T-cell (primary cell): ENCODE measurements at regions not wholly inside any gene's neighbourhood (a gene's known extent, or its start where the extent isn't known, plus 50 kb on each side); places are given as distances from the start of the nearest gene placed in this dataset.

ENCODE experiments used
- ATAC-seq, 4 experiments: fragments of 200-7000 bp in 3 of 4; fragments of 150-1000 bp in 1 of 4; cut with Tn5 transposase; replicated peaks in 1 of 4; 1 replicate in 3 of 4; 2 replicates in 1 of 4; pipeline ENCODE4 v1.10.0; 2021; ENCODE audit warnings: moderate library complexity in 3 of 4, mild to moderate bottlenecking in 2 of 4, moderate number of reproducible peaks in 1 of 4
- CTCF ChIA-PET, 2 donors: fragments of 300-600 bp; sonication (Branson Sonifier 250); formaldehyde crosslinking; loops; one replicate each; lab custom pipeline; 2022; ENCODE audit warnings: antibody characterized with exemption in 2 of 2; lab: Charles Lee
- POLR2A ChIA-PET, 2 donors: fragments of 300-600 bp; sonication (Branson Sonifier 250); formaldehyde crosslinking; loops; one replicate each; lab custom pipeline; 2022; ENCODE audit warnings: antibody characterized with exemption in 2 of 2; lab: Charles Lee
- DNase-seq, 35 experiments: peaks; one replicate each; pipeline versions ENCODE4 v3.0.0 to v3.0.0-alpha.2; 2013 to 2023
- H3K27ac ChIP-seq: one replicate; pipeline ENCODE4 v1.5.1; 2013; ENCODE audit warnings: low read length
- H3K27me3 ChIP-seq, 2 experiments: replicated peaks in 1 of 2; 1 replicate in 1 of 2; 2 replicates in 1 of 2; pipeline versions ENCODE4 v1.6.1 to v1.7.0; 2013; ENCODE audit warnings: low read length in 1 of 2, mixed read lengths in 1 of 2; ENCODE audit not compliant: control insufficient read depth in 2 of 2, insufficient read depth in 2 of 2; ENCODE audit errors: extremely low read depth in 1 of 2
- H3K36me3 ChIP-seq, 2 donors: 1 replicate in 1 of 2; 2 replicates in 1 of 2; pipeline versions ENCODE4 v1.6.1 to v1.7.0; 2013; ENCODE audit warnings: low read length in 1 of 2; ENCODE audit not compliant: control insufficient read depth in 2 of 2, insufficient read depth in 1 of 2; ENCODE audit errors: extremely low read depth in 1 of 2
- H3K4me1 ChIP-seq, 2 experiments: 1 replicate in 1 of 2; 2 replicates in 1 of 2; pipeline versions ENCODE4 v1.6.1 to v1.7.0; 2013; ENCODE audit warnings: low read length in 2 of 2, mixed read lengths in 1 of 2; ENCODE audit not compliant: insufficient read depth in 2 of 2, control insufficient read depth in 1 of 2; ENCODE audit errors: extremely low read depth in 1 of 2
- H3K4me3 ChIP-seq, 2 donors: 1 replicate in 1 of 2; 2 replicates in 1 of 2; pipeline versions ENCODE4 v1.5.1 to v1.7.0; 2013; ENCODE audit warnings: mild to moderate bottlenecking in 2 of 2, low read length in 1 of 2, moderate library complexity in 1 of 2; ENCODE audit not compliant: control insufficient read depth in 1 of 2; ENCODE audit errors: extremely low read depth in 1 of 2
- H3K9me3 ChIP-seq: 2 replicates; pipeline ENCODE4 v1.7.0; 2013
- H3K27ac Mint-ChIP-seq, 2 donors: one replicate each; pipeline ENCODE4 v1.8.0; 2020 to 2021; ENCODE audit warnings: mild to moderate bottlenecking in 2 of 2, mixed read lengths in 2 of 2
- H3K27me3 Mint-ChIP-seq, 2 donors: one replicate each; pipeline ENCODE4 v1.8.0; 2021 to 2022; ENCODE audit warnings: mixed read lengths in 2 of 2
- H3K36me3 Mint-ChIP-seq: one replicate; pipeline ENCODE4 v1.8.0; 2021; ENCODE audit warnings: mixed read lengths
- H3K4me1 Mint-ChIP-seq, 3 donors: one replicate each; pipeline ENCODE4 v1.8.0; 2020 to 2022; ENCODE audit warnings: mixed read lengths in 3 of 3, mild to moderate bottlenecking in 1 of 3
- H3K4me3 Mint-ChIP-seq, 3 donors: one replicate each; pipeline ENCODE4 v1.8.0; 2020 to 2022; ENCODE audit warnings: mild to moderate bottlenecking in 3 of 3, mixed read lengths in 3 of 3, moderate library complexity in 3 of 3
- H3K9me3 Mint-ChIP-seq, 3 donors: one replicate each; pipeline ENCODE4 v1.8.0; 2020 to 2022; ENCODE audit warnings: mixed read lengths in 3 of 3
- WGBS: methylation state at CpG from one replicate; pipeline ENCODE4 v1.1.5; 2013; ENCODE audit warnings: missing lambda C conversion rate; ENCODE audit not compliant: insufficient coverage; 5-methylcytosine and 5-hydroxymethylcytosine counted together

DNA sequence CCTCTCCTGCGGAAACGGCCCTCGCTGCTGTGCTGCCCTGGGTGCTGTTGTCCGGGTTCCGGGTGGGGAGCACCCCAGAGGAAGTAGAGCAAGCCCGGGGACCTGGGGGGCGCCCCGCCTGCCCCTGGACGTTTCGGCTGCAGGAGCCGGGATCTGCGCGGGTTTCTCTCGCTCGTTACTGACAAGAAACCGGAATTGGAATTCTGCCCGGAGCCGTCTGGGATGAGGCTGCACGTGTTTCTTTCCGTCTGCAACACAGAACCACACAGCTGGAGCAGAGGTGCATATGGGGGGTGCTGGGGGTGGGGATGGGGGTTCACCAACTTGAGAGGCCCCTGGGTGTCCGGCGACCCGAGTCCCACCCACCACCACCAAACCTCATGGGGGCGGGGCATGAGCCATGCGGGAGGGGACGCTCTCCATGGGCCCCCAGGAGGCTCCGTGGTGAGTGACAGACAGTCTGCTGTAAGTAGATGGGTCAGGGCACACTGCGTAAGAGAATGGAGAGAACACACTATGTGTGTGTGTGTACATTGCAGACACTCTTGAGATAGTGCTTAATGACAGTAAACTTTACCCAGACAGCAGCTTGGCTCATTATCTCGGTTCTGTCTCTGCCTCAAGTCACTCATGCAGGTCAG is 261.4 kb upstream of the C1orf174 start:
- H3K4me1 Mint-ChIP-seq: no peaks in the 10 kb centered on the region
- no peaks in the 10 kb centered on the region for H3K9me3 Mint-ChIP-seq
- H3K27ac Mint-ChIP-seq: no peak overlapping the region
- Histone ChIP-seq H3K27me3 (peaks cover 0 to 22% of the 10 kb centered on the region in 2 experiments), H3K9me3 (no peaks in the 10 kb centered on the region), H3K27ac (no peak overlapping the region), H3K4me1 (no peaks in the 10 kb centered on the region), H3K36me3 (no peaks in the 10 kb centered on the region), H3K4me3 (no peak overlapping the region)
- WGBS: 81% methylated on average over 19 of the region's 29 CpGs
- no peaks in the 10 kb centered on the region for H3K36me3 Mint-ChIP-seq
- ChIA-PET POLR2A (interaction anchor here in 1 of 2 donors (0.7 kb wide), 1 partner anchor 12 kb away, joined by 5 read pairs; no protein-coding TSS in a partner anchor), CTCF (interaction anchor here in 1 of 2 donors (0.6 kb wide), 1 partner anchor 120 kb away, joined by 6 read pairs; no protein-coding TSS in a partner anchor)
- no peak overlapping the region for H3K4me3 Mint-ChIP-seq
- peaks cover 18 to 19% of the 10 kb centered on the region in 2 donors for H3K27me3 Mint-ChIP-seq
- ATAC-seq: no peak
- DNase-seq: no peak

GRCh38 chr1:4164965-4165364 is 264.9 kb upstream of the C1orf174 start:
- no peaks in the 10 kb centered on the region for H3K9me3 Mint-ChIP-seq
- Histone ChIP-seq H3K4me3 (no peak overlapping the region), H3K36me3 (no peaks in the 10 kb centered on the region), H3K27ac (no peak overlapping the region), H3K4me1 (no peaks in the 10 kb centered on the region), H3K27me3 (peaks cover 0 to 20% of the 10 kb centered on the region in 2 experiments), H3K9me3 (no peaks in the 10 kb centered on the region)
- no peak for ATAC-seq
- peaks cover 21 to 25% of the 10 kb centered on the region in 2 donors for H3K27me3 Mint-ChIP-seq
- POLR2A ChIA-PET: no interaction called here
- CTCF ChIA-PET: no interaction called here
- H3K36me3 Mint-ChIP-seq: no peaks in the 10 kb centered on the region
- DNase-seq: no peak
- no peak overlapping the region for H3K27ac Mint-ChIP-seq
- no peak overlapping the region for H3K4me3 Mint-ChIP-seq
- WGBS: 76% methylated on average over 4 of the region's 4 CpGs
- no peaks in the 10 kb centered on the region for H3K4me1 Mint-ChIP-seq

- Mint-ChIP-seq H3K27me3 (peaks cover 22 to 25% of the 10 kb centered on the region in 2 donors), H3K4me1 (no peaks in the 10 kb centered on the region), H3K36me3 (no peaks in the 10 kb centered on the region), H3K4me3 (no peak overlapping the region), H3K9me3 (no peaks in the 10 kb centered on the region), H3K27ac (no peak overlapping the region)
- ATAC-seq (no peak), DNase-seq (no peak)
- WGBS: 60% methylated on average over 10 of the region's 16 CpGs
- Histone ChIP-seq H3K4me1 (no peaks in the 10 kb centered on the region), H3K9me3 (no peaks in the 10 kb centered on the region), H3K27ac (no peak overlapping the region), H3K4me3 (no peak overlapping the region), H3K27me3 (peaks cover 0 to 20% of the 10 kb centered on the region in 2 experiments), H3K36me3 (no peaks in the 10 kb centered on the region)
- POLR2A ChIA-PET: no interaction called here
- CTCF ChIA-PET: no interaction called here
Measured at GRCh38 chr1:4165686-4166300, 265.7 kb upstream of the C1orf174 start.

DNA sequence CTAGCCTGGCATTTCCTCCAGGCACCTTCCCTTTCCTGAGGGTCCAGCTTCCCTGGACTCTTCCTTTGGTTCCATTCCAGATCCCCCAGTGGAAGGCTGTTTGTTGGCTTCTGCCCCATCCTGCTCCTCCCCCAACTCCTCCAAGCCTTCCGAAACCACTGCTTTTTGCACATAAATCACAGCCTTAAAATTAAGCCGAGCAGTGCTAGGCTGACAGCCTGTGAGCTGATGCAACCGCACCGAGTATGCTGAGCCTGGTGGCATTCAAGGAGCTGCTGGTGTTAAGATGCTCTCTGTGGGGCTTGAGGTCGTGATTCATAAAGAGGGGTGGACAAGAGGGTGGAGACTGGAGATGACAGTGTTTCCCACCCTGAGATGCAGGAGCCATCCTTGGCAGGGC is 266.6 kb upstream of the C1orf174 start:
- H3K27me3 Mint-ChIP-seq: peaks cover 23 to 29% of the 10 kb centered on the region in 2 donors
- Histone ChIP-seq H3K4me3 (no peak overlapping the region), H3K36me3 (no peaks in the 10 kb centered on the region), H3K9me3 (no peaks in the 10 kb centered on the region), H3K27me3 (peaks cover 0 to 21% of the 10 kb centered on the region in 2 experiments), H3K4me1 (no peaks in the 10 kb centered on the region), H3K27ac (no peak overlapping the region)
- H3K4me1 Mint-ChIP-seq: no peaks in the 10 kb centered on the region
- H3K9me3 Mint-ChIP-seq: no peaks in the 10 kb centered on the region
- ChIA-PET POLR2A (no interaction called here), CTCF (no interaction called here)
- DNase-seq: no peak
- H3K36me3 Mint-ChIP-seq: no peaks in the 10 kb centered on the region
- H3K27ac Mint-ChIP-seq: no peak overlapping the region
- 4% methylated on average over 4 of the region's 5 CpGs for whole genome bisulfite sequencing
- H3K4me3 Mint-ChIP-seq: no peak overlapping the region
- no peak for ATAC-seq

- Histone ChIP-seq H3K27ac (no peak overlapping the region), H3K36me3 (no peaks in the 10 kb centered on the region), H3K27me3 (peaks cover 0 to 37% of the 10 kb centered on the region in 2 experiments), H3K4me3 (no peak overlapping the region), H3K4me1 (no peaks in the 10 kb centered on the region), H3K9me3 (no peaks in the 10 kb centered on the region)
- H3K4me1 Mint-ChIP-seq: no peaks in the 10 kb centered on the region
- ChIA-PET CTCF (no interaction called here), POLR2A (no interaction called here)
- no peak overlapping the region for H3K4me3 Mint-ChIP-seq
- DNase-seq: no peak
- H3K27ac Mint-ChIP-seq: no peak overlapping the region
- 80% methylated on average over 6 of the region's 6 CpGs for WGBS
- peaks cover 26 to 32% of the 10 kb centered on the region in 2 donors for H3K27me3 Mint-ChIP-seq
- ATAC-seq: no peak
- H3K36me3 Mint-ChIP-seq: no peaks in the 10 kb centered on the region
- no peaks in the 10 kb centered on the region for H3K9me3 Mint-ChIP-seq
Measured at GRCh38 chr1:4169991-4170390, 269.9 kb upstream of the C1orf174 start.

- Histone ChIP-seq H3K9me3 (no peaks in the 10 kb centered on the region), H3K4me3 (no peak overlapping the region), H3K27ac (no peak overlapping the region), H3K27me3 (peaks cover 0 to 33% of the 10 kb centered on the region in 2 experiments), H3K36me3 (no peaks in the 10 kb centered on the region), H3K4me1 (no peaks in the 10 kb centered on the region)
- ChIA-PET CTCF (no interaction called here), POLR2A (no interaction called here)
- ATAC-seq: no peak
- WGBS: 84% methylated on average over 21 of the region's 25 CpGs
- H3K27me3 Mint-ChIP-seq: peaks cover 19 to 25% of the 10 kb centered on the region in 2 donors
- no peak for DNase-seq
- H3K9me3 Mint-ChIP-seq: no peaks in the 10 kb centered on the region
- no peak overlapping the region for H3K4me3 Mint-ChIP-seq
- H3K27ac Mint-ChIP-seq: no peak overlapping the region
- H3K36me3 Mint-ChIP-seq: no peaks in the 10 kb centered on the region
- H3K4me1 Mint-ChIP-seq: no peaks in the 10 kb centered on the region
Measured at GRCh38 chr1:4170548-4171340, 270.7 kb upstream of the C1orf174 start.
